ENCODE measurements at regions not wholly inside any gene's neighbourhood (a gene's known extent, or its start where the extent isn't known, plus 50 kb on each side); places are given as distances from the start of the nearest gene placed in this dataset.

- no peak for TF ChIP-seq YY1 (IDR thresholded peaks at IDR 0.05; ENCODE audit: low read depth, low read length)
These were observed 232.0 kb upstream of the TENM4 start (continued) for GRCh38 chr11:79672786-79673185.

GRCh38 chr11:79671401-79671800 lies 230.6 kb upstream of the TENM4 start:
- 88% methylated on average over 3 of the region's 3 CpGs; no CpG with 5 or more reads in 1 of the 2 experiments for WGBS, 2 experiments (ENCODE audit: extremely low coverage in 1 of 2, insufficient coverage in 1 of 2, insufficient read length in 1 of 2, insufficient replicate concordance in 2 of 2, low coverage in 1 of 2, low lambda C conversion rate in 2 of 2, missing lambda C conversion rate in 1 of 2)
- Histone ChIP-seq H2AK5ac (ENCODE audit: low read depth, low read length) (no peak overlapping the region), H2AFZ (ENCODE audit: low read length) (no peak overlapping the region), H3K79me2 (ENCODE audit: control insufficient read depth in 1 of 2, insufficient read depth in 2 of 2, low read length in 2 of 2) (no peaks in the 10 kb centered on the region), H2BK15ac (ENCODE audit: low read length) (no peak overlapping the region), H4K8ac (ENCODE audit: extremely low read depth, insufficient read depth, low read length) (no peak overlapping the region), H3K23ac (ENCODE audit: insufficient read length) (no peak overlapping the region), H3K27me3 (replicated peaks in 1 of 4; ENCODE audit: control insufficient read depth in 3 of 4, extremely low read depth in 1 of 4, insufficient read depth in 3 of 4, low read length in 3 of 4) (peaks cover 0 to 1% (median 0%) of the 10 kb centered on the region in 4 experiments; a peak in 1 of 7 replicates), H3K4me1 (replicated peaks in 1 of 4; ENCODE audit: control insufficient read depth in 3 of 4, insufficient read depth in 4 of 4, low read length in 3 of 4) (peaks cover 0 to 4% (median 0%) of the 10 kb centered on the region in 4 experiments; a peak in 1 of 7 replicates), H3K79me1 (ENCODE audit: low read depth, low read length) (no peaks in the 10 kb centered on the region), H3K4me3 (ENCODE audit: extremely low read depth in 1 of 4, insufficient read depth in 2 of 4, low read depth in 3 of 4, low read length in 4 of 4) (no peak overlapping the region), H2BK120ac (replicated peaks; ENCODE audit: low read depth, low read length) (no peak overlapping the region), H3K18ac (ENCODE audit: extremely low read depth, low read length) (no peak overlapping the region), H4K91ac (replicated peaks; ENCODE audit: insufficient read length, low read length) (no peak overlapping the region), H3K4ac (replicated peaks; ENCODE audit: insufficient read length, low read depth, low read length) (no peak overlapping the region), H2BK12ac (ENCODE audit: low read depth, low read length) (no peak overlapping the region), H4K5ac (ENCODE audit: insufficient read length, low read depth, low read length) (no peak overlapping the region), H2BK5ac (ENCODE audit: low read depth, low read length) (no peak overlapping the region), H3K4me2 (ENCODE audit: insufficient read depth in 1 of 2, low read depth in 2 of 2, low read length in 2 of 2) (no peak overlapping the region), H3K56ac (replicated peaks; ENCODE audit: insufficient read length, low read depth, low read length) (no peak overlapping the region), H4K20me1 (replicated peaks in 1 of 2; ENCODE audit: control insufficient read depth in 1 of 2, insufficient read depth in 2 of 2, low read length in 2 of 2) (no peaks in the 10 kb centered on the region), H3K36me3 (ENCODE audit: control insufficient read depth in 2 of 4, insufficient read depth in 4 of 4, low read length in 3 of 4) (no peaks in the 10 kb centered on the region; a peak in 1 of 8 replicates), H2BK20ac (ENCODE audit: low read length) (no peak overlapping the region), H3K9me3 (ENCODE audit: insufficient read depth in 2 of 2, low read depth in 1 of 2, low read length in 1 of 2) (no peaks in the 10 kb centered on the region), H3K14ac (ENCODE audit: insufficient read length) (no peak overlapping the region), H3K27ac (ENCODE audit: low read depth, low read length) (no peak overlapping the region), H3K23me2 (ENCODE audit: low read depth, low read length) (no peaks in the 10 kb centered on the region), H3K9ac (replicated peaks in 1 of 4; ENCODE audit: extremely low read depth in 1 of 4, low read depth in 3 of 4, low read length in 3 of 4) (no peak overlapping the region)
- no peak for DNase-seq (ENCODE audit: low read depth in 1 of 2, low spot score in 2 of 2)
- FAIRE-seq: no peak
- CTCF ChIA-PET (ENCODE audit: partially characterized antibody): no interaction called here
- POLR2A ChIA-PET (ENCODE audit: partially characterized antibody): no interaction called here
- TF ChIP-seq CBX5 (IDR thresholded peaks at IDR 0.05; ENCODE audit: low read depth, low read length) (no peak), CHD2 (IDR thresholded peaks at IDR 0.05; ENCODE audit: low read length) (no peak), SP4 (IDR thresholded peaks at IDR 0.05; ENCODE audit: low read length) (no peak), TAF7 (optimal IDR thresholded peaks at IDR 0.05; ENCODE audit: borderline replicate concordance, low read depth, low read length) (no peak), BACH1 (IDR thresholded peaks at IDR 0.05; ENCODE audit: low read length) (no peak), HDAC2 (IDR thresholded peaks at IDR 0.05; ENCODE audit: borderline replicate concordance in 1 of 2, low read depth in 2 of 2, low read length in 2 of 2) (no peak), NANOG (IDR thresholded peaks at IDR 0.05; ENCODE audit: insufficient read depth, low read depth, low read length, poor library complexity, severe bottlenecking) (no peak), RAD21 (IDR thresholded peaks at IDR 0.05 in 1 of 2, conservative IDR thresholded peaks at IDR 0.05 in 1 of 2; ENCODE audit: low read depth in 2 of 2, low read length in 2 of 2) (no peak), HDAC6 (IDR thresholded peaks at IDR 0.05; ENCODE audit: low read depth, low read length) (no peak), RFX5 (IDR thresholded peaks at IDR 0.05; ENCODE audit: borderline replicate concordance, low read depth, low read length) (no peak), JUN (IDR thresholded peaks at IDR 0.05; ENCODE audit: low read depth, low read length) (no peak), POU5F1 (IDR thresholded peaks at IDR 0.05; ENCODE audit: low read depth, low read length) (no peak)

Measured in H1 (cell line).